Myocyte (in vitro differentiated cells): ENCODE measurements at regions not wholly inside any gene's neighbourhood (a gene's known extent, or its start where the extent isn't known, plus 50 kb on each side); places are given as distances from the start of the nearest gene placed in this dataset.
"Not testable (repeated sequence)": the region's sequence is repeated elsewhere in the genome, so short reads cannot be mapped to it uniquely, and the experiment has no call there.

Experiments
- DNase-seq: peaks from one replicate; pipeline ENCODE4 v3.0.0-alpha.2; 2012; ENCODE audit warnings: low read depth

DNA sequence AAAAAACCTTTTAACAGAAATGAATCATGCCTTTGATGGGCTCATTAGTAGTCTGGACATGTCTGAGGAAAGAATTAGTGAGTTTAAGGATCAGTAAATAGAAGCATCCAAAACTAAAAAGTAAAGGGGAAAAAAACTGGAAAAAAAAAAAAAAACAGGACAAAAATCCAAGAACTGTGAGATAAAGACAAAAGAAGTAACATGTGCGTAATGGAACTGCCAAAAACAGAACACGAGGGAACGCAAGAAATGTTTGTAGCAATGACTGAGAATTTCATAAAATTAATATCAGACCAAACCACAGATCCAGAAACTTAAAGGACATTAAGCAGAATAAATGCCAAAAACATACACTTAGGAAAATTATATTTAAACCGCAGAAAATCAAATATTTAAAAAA, 77.4 kb downstream of the MS4A13 start:
- no peak for DNase-seq

DNA sequence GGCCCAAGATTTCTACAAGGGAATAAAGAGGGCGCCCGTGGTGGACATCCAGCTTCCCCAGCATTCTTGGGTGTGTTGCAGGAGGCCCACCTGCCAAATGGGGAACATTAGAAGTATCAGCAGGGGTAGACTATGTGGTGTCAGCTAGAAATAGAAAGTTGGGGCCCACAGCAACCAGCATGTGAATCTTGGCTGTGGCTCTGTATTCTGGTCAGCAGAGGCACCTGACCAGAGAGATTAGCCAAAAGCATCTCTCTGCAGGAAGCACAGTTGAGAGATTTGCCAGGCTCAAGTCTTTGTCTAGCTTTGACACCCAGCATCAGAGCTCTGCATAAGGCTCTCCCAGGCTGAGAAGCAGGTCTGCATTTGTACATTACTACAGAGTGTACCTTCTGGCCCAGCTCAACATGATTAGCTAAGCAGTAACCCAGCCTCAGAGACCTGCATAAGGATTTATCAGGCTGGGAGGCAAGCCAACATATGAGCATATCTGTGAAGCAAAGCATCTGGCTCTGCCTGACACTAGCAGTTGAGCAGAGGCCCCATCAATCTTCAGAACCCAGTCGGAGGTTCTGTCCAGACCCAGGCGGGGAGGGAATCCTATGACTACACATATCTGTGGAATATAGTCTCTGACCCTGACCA, 79.9 kb downstream of the MS4A13 start:
- peak; percentile 32 for DNase-seq

DNA sequence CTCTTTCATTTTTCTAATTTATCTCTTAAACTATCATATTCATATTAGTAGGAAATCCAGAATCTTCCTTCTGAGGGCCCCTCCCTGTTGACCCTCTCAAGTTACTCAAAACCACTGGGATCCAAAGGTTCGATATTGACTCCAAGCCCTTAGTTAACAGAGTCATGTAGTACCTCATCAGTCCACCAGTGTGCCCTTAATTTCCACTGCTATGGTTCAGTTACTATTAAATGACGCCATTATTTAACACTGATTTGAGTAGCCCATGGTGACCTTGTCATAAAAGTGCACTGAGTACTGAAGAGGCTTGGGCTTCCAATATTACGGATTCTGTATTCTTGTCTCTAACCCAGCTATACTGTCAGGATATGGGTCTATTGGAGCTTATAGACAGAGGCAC, 91.9 kb upstream of the MS4A8 start:
- DNase-seq: no peak

- no peak for DNase-seq
Measured at GRCh38 chr11:60609632-60610031, 89.8 kb upstream of the MS4A8 start.

DNA sequence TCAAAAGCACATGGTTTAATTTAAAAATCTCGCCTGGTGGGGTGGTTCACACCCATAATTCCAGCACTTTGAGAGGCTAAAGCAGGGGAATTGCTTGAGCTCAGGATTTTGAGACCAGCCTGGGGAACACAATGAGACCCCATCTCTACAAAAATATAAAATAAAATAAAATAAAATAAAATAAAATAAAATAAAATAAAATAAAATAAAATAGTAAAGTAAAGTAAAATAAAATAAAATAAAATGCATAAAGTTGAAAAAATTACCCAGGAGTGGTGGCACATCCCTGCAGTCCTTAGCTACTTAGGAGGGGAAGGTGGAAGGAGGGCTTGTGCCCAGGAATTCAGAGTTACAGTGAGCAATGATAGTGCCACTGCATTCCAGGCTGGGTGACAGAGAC, 88.7 kb upstream of the MS4A8 start:
- DNase-seq: no peak

- DNase-seq: no peak
Measured at GRCh38 chr11:60615497-60615896, 83.9 kb upstream of the MS4A8 start.

DNA sequence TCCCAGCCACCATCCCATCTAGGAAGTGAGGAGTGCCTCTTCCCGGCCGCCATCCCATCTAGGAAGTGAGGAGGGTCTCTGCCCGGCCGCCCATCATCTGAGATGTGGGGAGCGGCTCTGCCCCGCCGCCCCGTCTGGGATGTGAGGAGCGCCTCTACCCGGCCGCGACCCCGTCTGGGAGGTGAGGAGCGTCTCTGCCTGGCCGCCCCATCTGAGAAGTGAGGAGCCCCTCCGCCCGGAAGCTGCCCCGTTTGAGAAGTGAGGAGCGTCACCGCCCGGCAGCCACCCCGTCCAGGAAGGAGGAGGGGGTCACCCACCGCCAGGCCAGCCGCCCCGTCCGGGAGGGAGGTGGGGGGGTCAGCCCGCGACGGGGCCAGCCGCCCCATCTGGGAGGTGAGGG, 77.5 kb upstream of the MS4A8 start:
- not testable (repeated sequence) for DNase-seq

DNA sequence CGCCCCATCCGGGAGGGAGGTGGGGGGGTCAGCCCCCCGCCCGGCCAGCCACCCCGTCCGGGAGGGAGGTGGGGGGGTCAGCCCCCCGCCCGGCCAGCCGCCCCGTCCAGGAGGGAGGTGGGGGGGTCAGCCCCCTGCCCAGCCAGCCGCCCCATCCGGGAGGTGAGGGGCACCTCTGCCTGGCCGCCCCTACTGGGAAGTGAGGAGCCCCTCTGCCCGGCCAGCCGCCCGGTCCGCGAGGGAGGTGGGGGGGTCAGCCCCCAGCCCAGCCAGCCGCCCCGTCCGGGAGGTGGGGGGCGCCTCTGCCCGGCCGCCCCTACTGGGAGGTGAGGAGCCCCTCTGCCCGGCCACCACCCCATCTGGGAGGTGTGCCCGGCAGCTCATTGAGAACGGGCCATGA, 76.6 kb upstream of the MS4A8 start:
- not testable (repeated sequence) for DNase-seq

GRCh38 chr11:60625262-60625661, 74.2 kb upstream of the MS4A8 start:
- DNase-seq: peak; percentile 59

DNA sequence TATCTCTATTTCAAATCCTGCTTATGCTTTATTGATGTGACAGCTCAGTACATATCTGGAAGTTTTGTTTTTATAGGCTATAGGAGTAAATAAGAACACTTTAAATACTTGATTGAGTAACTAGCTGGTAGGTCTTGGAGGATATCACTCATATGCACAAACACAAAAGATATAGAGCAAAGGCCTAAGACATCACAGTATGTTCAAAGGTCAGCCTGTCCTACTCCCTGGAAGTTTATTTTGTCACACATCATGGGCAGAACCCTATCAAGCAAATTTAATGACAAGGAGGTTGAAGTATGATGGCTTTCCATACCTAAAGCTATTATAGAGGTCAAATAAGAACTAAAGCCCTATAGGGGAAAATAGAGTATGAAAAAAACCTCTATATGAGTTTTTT, 70.0 kb upstream of the MS4A8 start:
- DNase-seq: no peak

GRCh38 chr11:60631944-60632343, 67.5 kb upstream of the MS4A8 start:
- no peak for DNase-seq

DNA sequence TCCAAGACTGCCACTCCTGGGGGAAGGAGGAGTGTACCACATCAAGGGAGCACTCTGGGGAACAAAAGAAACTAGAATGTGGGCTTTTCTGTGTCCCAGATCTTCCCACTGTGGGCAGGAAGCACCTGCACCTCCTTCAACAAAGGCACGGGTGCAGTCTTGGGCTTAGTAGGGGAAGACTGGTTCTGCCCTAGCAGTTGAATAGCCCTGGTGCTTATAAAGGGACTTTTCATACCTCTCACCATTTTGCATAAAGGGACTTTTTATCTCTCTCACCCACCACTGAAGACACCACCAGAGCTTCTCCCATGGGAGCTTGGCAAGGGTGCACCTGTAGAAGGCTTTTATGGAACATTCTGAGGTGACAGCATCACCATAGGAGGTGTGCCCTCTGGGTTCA, 65.8 kb upstream of the MS4A8 start:
- DNase-seq: no peak

GRCh38 chr11:60634126-60634525, 65.3 kb upstream of the MS4A8 start:
- DNase-seq: peak; percentile 5

DNA sequence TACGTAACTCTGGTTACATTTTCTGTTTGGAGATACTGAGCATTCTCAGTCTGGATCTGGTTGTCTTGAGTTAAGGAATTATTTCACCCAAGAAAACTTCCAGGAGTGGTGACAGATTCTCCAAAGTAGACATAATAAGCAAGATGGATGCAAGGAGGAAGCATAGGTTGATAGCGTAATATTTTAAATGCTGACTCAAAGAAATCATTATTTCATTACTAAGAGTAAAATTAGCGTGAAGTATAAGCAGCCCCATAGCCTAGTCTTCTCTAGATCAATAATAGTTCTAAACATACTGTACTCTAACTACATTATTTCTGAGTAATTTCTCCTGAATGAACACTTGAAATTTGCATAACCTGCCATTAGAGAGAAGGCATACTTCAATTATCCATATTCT, 57.5 kb upstream of the MS4A8 start:
- DNase-seq: no peak

DNA sequence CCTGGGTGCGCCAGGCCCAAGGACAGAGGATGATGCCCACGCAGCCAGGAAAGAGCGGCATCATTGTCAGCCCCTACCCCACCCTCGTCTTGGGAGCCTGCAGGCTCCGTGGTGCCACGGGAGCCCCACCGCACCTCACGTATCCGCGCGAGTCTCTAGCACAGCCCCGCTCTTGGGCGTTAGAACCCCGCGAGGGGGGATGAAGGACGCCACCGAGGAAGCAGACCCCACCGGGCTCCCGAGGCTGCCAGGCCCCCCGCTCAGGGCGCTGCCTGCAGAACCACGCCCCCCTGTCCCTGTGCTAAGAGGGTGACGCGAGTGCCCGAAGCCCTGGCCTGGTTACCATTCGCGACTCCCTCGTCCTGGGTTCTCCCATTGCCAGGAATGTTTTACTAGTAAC, 52.3 kb upstream of the MS4A8 start:
- no peak for DNase-seq
